ENCODE measurements at regions not wholly inside any gene's neighbourhood (a gene's known extent, or its start where the extent isn't known, plus 50 kb on each side); places are given as distances from the start of the nearest gene placed in this dataset.

DNA sequence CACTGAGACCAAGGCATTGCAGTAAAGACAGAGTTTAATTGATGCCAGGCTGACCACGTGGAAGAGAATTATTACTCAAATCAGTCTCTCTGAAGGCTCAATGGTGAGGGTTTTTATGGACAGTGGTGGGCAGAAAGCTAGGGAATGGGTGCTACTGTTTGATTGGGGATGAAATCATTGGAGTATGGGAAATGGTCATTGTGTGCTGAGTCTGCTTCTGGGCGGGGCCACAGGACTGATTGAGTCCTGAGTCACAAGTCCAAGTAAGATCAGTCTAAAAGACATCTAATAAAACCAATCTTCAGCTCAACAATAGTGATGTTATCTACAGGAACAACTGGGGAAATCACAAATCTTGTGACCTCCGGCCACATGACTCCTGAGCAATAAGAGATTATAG lies 868.4 kb downstream of the SORCS3 start:
- Mint-ChIP-seq H3K4me1 (peaks cover 17% of the 10 kb centered on the region), H3K4me3 (no peak overlapping the region), H3K27me3 (ENCODE audit: low read depth) (no peaks in the 10 kb centered on the region; the same call in 1 of the 2 replicates), H3K36me3 (no peaks in the 10 kb centered on the region), H3K27ac (no peak overlapping the region), H3K9me3 (no peaks in the 10 kb centered on the region)
- no peak for DNase-seq (ENCODE audit: low spot score)
- CTCF ChIA-PET: no interaction called here
- POLR2A ChIA-PET: no interaction called here
- no peak for TF ChIP-seq NR2C2 (CRISPR knock-in tag; IDR thresholded peaks at IDR 0.05)
- no peak for TF ChIP-seq NR1H2 (CRISPR knock-in tag; IDR thresholded peaks at IDR 0.05)
- TF ChIP-seq CBFB (CRISPR knock-in tag; IDR thresholded peaks at IDR 0.05; ENCODE audit: low read depth): no peak
- no peak for TF ChIP-seq NFE2L1 (CRISPR knock-in tag; IDR thresholded peaks at IDR 0.05)
- TF ChIP-seq AR (CRISPR knock-in tag; IDR thresholded peaks at IDR 0.05): no peak
- TF ChIP-seq, protein P1, sequence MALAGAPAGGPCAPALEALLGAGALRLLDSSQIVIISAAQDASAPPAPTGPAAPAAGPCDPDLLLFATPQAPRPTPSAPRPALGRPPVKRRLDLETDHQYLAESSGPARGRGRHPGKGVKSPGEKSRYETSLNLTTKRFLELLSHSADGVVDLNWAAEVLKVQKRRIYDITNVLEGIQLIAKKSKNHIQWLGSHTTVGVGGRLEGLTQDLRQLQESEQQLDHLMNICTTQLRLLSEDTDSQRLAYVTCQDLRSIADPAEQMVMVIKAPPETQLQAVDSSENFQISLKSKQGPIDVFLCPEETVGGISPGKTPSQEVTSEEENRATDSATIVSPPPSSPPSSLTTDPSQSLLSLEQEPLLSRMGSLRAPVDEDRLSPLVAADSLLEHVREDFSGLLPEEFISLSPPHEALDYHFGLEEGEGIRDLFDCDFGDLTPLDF (CRISPR knock-in tag; IDR thresholded peaks at IDR 0.05): no peak
- no peak for TF ChIP-seq PRDM15 (CRISPR knock-in tag; IDR thresholded peaks at IDR 0.05)
- no peak for TF ChIP-seq ZNF423 (CRISPR knock-in tag; IDR thresholded peaks at IDR 0.05)
- TF ChIP-seq ATF6 (CRISPR knock-in tag; IDR thresholded peaks at IDR 0.05): no peak
- TF ChIP-seq CREM (CRISPR knock-in tag; IDR thresholded peaks at IDR 0.05): no peak
- no peak for TF ChIP-seq ATF1 (CRISPR knock-in tag; IDR thresholded peaks at IDR 0.05)
- TF ChIP-seq ARID4B (CRISPR knock-in tag; IDR thresholded peaks at IDR 0.05; ENCODE audit: borderline replicate concordance): no peak
- no peak for TF ChIP-seq ZNF121 (CRISPR knock-in tag; IDR thresholded peaks at IDR 0.05)
- no peak for TF ChIP-seq ZNF138 (CRISPR knock-in tag; conservative IDR thresholded peaks at IDR 0.05)
- TF ChIP-seq, protein P2, sequence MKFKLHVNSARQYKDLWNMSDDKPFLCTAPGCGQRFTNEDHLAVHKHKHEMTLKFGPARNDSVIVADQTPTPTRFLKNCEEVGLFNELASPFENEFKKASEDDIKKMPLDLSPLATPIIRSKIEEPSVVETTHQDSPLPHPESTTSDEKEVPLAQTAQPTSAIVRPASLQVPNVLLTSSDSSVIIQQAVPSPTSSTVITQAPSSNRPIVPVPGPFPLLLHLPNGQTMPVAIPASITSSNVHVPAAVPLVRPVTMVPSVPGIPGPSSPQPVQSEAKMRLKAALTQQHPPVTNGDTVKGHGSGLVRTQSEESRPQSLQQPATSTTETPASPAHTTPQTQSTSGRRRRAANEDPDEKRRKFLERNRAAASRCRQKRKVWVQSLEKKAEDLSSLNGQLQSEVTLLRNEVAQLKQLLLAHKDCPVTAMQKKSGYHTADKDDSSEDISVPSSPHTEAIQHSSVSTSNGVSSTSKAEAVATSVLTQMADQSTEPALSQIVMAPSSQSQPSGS (CRISPR knock-in tag; IDR thresholded peaks at IDR 0.05; ENCODE audit: borderline replicate concordance, low read depth): no peak
- TF ChIP-seq, protein P3, sequence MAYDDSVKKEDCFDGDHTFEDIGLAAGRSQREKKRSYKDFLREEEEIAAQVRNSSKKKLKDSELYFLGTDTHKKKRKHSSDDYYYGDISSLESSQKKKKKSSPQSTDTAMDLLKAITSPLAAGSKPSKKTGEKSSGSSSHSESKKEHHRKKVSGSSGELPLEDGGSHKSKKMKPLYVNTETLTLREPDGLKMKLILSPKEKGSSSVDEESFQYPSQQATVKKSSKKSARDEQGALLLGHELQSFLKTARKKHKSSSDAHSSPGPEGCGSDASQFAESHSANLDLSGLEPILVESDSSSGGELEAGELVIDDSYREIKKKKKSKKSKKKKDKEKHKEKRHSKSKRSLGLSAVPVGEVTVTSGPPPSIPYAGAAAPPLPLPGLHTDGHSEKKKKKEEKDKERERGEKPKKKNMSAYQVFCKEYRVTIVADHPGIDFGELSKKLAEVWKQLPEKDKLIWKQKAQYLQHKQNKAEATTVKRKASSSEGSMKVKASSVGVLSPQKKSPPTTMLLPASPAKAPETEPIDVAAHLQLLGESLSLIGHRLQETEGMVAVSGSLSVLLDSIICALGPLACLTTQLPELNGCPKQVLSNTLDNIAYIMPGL (CRISPR knock-in tag; IDR thresholded peaks at IDR 0.05): no peak
- no peak for TF ChIP-seq SOX15 (CRISPR knock-in tag; IDR thresholded peaks at IDR 0.05)
- no peak for TF ChIP-seq EMX1 (CRISPR knock-in tag; IDR thresholded peaks at IDR 0.05)
- no peak for TF ChIP-seq USF1 (CRISPR knock-in tag; IDR thresholded peaks at IDR 0.05)
- no peak for ATAC-seq
